Fibroblast of lung (primary cell): ENCODE measurements at regions not wholly inside any gene's neighbourhood (a gene's known extent, or its start where the extent isn't known, plus 50 kb on each side); places are given as distances from the start of the nearest gene placed in this dataset.

Experiments used
- DNase-seq, 2 donors: peaks; one replicate each; pipeline versions ENCODE4 v3.0.0 to v3.0.0-alpha.2; 2010; ENCODE audit warnings: low read depth in 2 of 2
- H2AFZ ChIP-seq: 2 replicates; pipeline ENCODE4 v1.5.1; 2012; ENCODE audit warnings: low read length, control low read depth, inconsistent platforms
- H3K27ac ChIP-seq: 2 replicates; pipeline ENCODE4 v1.5.1; 2011; ENCODE audit warnings: low read length, control low read depth; ENCODE audit not compliant: insufficient read depth
- H3K27me3 ChIP-seq: 2 replicates; pipeline ENCODE4 v1.5.1; 2011; ENCODE audit warnings: mild to moderate bottlenecking, low read length; ENCODE audit not compliant: control insufficient read depth, insufficient read depth
- H3K36me3 ChIP-seq: 2 replicates; pipeline ENCODE4 v1.5.1; 2011; ENCODE audit warnings: low read length; ENCODE audit not compliant: control insufficient read depth, insufficient read depth
- H3K4me1 ChIP-seq: 2 replicates; pipeline ENCODE4 v1.5.1; 2011; ENCODE audit warnings: low read length; ENCODE audit not compliant: control insufficient read depth, insufficient read depth; ENCODE audit errors: extremely low read depth
- H3K4me2 ChIP-seq: 2 replicates; pipeline ENCODE4 v1.5.1; 2011; ENCODE audit warnings: low read length, control low read depth; ENCODE audit not compliant: insufficient read depth; ENCODE audit errors: extremely low read depth
- H3K4me3 ChIP-seq, 4 experiments: fragments of 200-600 bp in 1 of 4; sonication (generic) in 1 of 4; replicated peaks in 1 of 4; 2 replicates each; pipeline ENCODE4 v1.5.1; 2011 to 2016; ENCODE audit warnings: low read length in 4 of 4, low read depth in 3 of 4, mild to moderate bottlenecking in 3 of 4, control low read depth in 2 of 4, inconsistent platforms in 1 of 4, mixed read lengths in 1 of 4; ENCODE audit not compliant: insufficient read depth in 1 of 4; ENCODE audit errors: control extremely low read depth in 1 of 4
- H3K79me2 ChIP-seq: 2 replicates; pipeline ENCODE4 v1.5.1; 2012; ENCODE audit warnings: mild to moderate bottlenecking, low read length, inconsistent platforms; ENCODE audit not compliant: control insufficient read depth, insufficient read depth
- H3K9ac ChIP-seq: 2 replicates; pipeline ENCODE4 v1.5.1; 2011; ENCODE audit warnings: mild to moderate bottlenecking, low read length, control low read depth; ENCODE audit not compliant: insufficient read depth
- H3K9me3 ChIP-seq: 2 replicates; pipeline ENCODE4 v1.5.1; 2012; ENCODE audit warnings: low read depth, low read length; ENCODE audit not compliant: control insufficient read depth, insufficient read depth
- H4K20me1 ChIP-seq: 2 replicates; pipeline ENCODE4 v1.5.1; 2011; ENCODE audit warnings: low read length; ENCODE audit not compliant: control insufficient read depth, insufficient read depth; ENCODE audit errors: extremely low read depth
- CTCF ChIP-seq, 2 donors: IDR thresholded peaks in 1 of 2; conservative IDR thresholded peaks in 1 of 2; 1 replicate in 1 of 2; 2 replicates in 1 of 2; pipeline ENCODE4 v1.5.1; 2011 to 2012; ENCODE audit warnings: low read length in 2 of 2, control low read depth in 1 of 2, inconsistent platforms in 1 of 2, low read depth in 1 of 2, mild to moderate bottlenecking in 1 of 2
- EZH2 ChIP-seq: IDR thresholded peaks from 2 replicates; pipeline ENCODE4 v1.5.1; 2012; ENCODE audit warnings: low read length, control low read depth, mild to moderate bottlenecking; ENCODE audit errors: missing control alignments

DNA sequence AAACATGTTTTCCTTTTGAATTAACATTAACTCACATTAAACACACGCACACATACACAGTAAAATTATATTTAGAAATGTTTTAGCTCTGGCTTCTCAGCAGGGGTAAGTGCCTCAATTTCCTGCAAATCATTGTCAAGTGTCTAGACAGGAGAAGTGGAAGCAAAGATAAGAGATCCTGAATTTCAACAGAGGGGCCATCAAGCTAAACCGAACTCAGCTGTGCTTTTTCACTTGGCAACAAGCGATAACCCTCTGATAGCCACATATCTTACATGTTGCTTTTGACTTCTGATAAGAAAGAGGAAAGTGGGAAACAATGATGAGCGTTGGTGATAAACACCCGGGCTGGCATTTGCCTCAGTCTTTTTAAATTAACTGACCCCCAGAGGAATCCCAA is 79.7 kb upstream of the SPDL1 start:
- Histone ChIP-seq H2AFZ (no peak overlapping the region), H3K27ac (no peak overlapping the region), H3K36me3 (no peaks in the 10 kb centered on the region), H3K79me2 (no peaks in the 10 kb centered on the region), H3K27me3 (no peaks in the 10 kb centered on the region), H3K4me2 (no peak overlapping the region), H3K4me3 (no peak overlapping the region), H3K9me3 (no peaks in the 10 kb centered on the region), H3K9ac (no peak overlapping the region), H3K4me1 (no peaks in the 10 kb centered on the region), H4K20me1 (no peaks in the 10 kb centered on the region)
- TF ChIP-seq CTCF (conservative IDR thresholded peaks at IDR 0.05 in 1 of 2, IDR thresholded peaks at IDR 0.05 in 1 of 2; ENCODE audit: low read depth in 1 of 2, low read length in 2 of 2) (no peak), EZH2 (no peak)
- DNase-seq = no peak

GRCh38 chr5:169499990-169500505 is 83.5 kb upstream of the SPDL1 start:
- Histone ChIP-seq H3K36me3 (no peaks in the 10 kb centered on the region), H3K4me1 (no peaks in the 10 kb centered on the region), H3K79me2 (no peaks in the 10 kb centered on the region), H3K27me3 (no peaks in the 10 kb centered on the region), H3K4me3 (no peak overlapping the region), H3K9me3 (no peaks in the 10 kb centered on the region), H4K20me1 (no peaks in the 10 kb centered on the region), H3K9ac (no peak overlapping the region), H3K4me2 (no peak overlapping the region), H3K27ac (no peak overlapping the region), H2AFZ (no peak overlapping the region)
- TF ChIP-seq EZH2 (no peak), CTCF (conservative IDR thresholded peaks at IDR 0.05 in 1 of 2, IDR thresholded peaks at IDR 0.05 in 1 of 2; ENCODE audit: low read depth in 1 of 2, low read length in 2 of 2) (no peak)
- no peak for DNase-seq

DNA sequence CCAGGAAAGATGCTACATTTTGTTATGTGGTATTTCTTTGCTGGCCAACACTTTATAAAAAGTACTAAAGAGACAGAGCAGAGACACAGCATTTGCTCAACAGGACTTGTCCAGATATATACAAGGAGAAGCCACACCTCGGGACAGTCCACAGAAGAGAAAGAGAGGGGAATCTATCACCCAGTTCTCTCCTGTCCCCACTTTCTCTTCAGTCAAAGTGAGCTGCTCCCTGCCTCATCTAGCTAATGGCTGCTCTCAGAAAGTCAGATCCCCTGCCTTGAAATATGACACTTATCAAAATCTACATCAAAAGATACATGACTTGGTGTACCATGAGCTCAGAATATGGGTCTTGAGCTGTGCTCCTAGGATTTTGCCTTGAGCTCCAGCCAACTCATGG is 86.7 kb upstream of the SPDL1 start:
- Histone ChIP-seq H3K9ac (no peak overlapping the region), H4K20me1 (no peaks in the 10 kb centered on the region)
- TF ChIP-seq CTCF (conservative IDR thresholded peaks at IDR 0.05 in 1 of 2, IDR thresholded peaks at IDR 0.05 in 1 of 2; ENCODE audit: low read depth in 1 of 2, low read length in 2 of 2) (no peak), EZH2 (no peak)

More for the DNA sequence above, 86.7 kb upstream of the SPDL1 start:
- no peak overlapping the region for H3K27ac ChIP-seq
- H3K4me3 ChIP-seq = no peak overlapping the region
- H3K79me2 ChIP-seq = no peaks in the 10 kb centered on the region
- no peaks in the 10 kb centered on the region for H3K9me3 ChIP-seq
- no peaks in the 10 kb centered on the region for H3K36me3 ChIP-seq
- no peak overlapping the region for H3K4me2 ChIP-seq
- DNase-seq = no peak
- no peaks in the 10 kb centered on the region for H3K27me3 ChIP-seq
- H3K4me1 ChIP-seq = no peaks in the 10 kb centered on the region
- no peak overlapping the region for H2AFZ ChIP-seq
